SHP77 (cell line): ENCODE measurements at regions not wholly inside any gene's neighbourhood (a gene's known extent, or its start where the extent isn't known, plus 50 kb on each side); places are given as distances from the start of the nearest gene placed in this dataset.

Experiments
- DNase-seq, 2 experiments: peaks; one replicate each; lab custom pipeline; 2025; lab: John Stamatoyannopoulos, UW

- DNase-seq, result no peak
Measured at GRCh38 chr14:56745097-56745496, 65.2 kb downstream of the OTX2 start.

DNA sequence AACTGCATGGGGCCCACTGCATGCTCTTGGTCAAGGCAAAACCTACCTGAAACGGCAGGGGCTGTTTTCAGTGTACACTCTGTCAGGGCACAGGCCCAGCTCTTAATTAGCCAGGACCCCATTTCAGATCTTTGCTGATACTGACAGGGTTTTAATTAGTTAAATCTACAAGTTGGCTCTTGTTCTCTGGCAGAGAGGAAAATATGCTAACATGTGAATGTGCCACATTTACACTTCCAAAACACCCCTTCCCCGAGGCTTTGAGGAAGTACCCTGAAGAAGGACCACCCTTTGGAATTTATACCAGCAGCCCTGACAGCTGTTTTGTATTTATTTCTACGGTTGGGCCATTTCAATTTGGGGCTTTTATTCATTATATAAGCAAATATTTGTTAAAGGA, 66.3 kb downstream of the OTX2 start:
- DNase-seq, result no peak

DNA sequence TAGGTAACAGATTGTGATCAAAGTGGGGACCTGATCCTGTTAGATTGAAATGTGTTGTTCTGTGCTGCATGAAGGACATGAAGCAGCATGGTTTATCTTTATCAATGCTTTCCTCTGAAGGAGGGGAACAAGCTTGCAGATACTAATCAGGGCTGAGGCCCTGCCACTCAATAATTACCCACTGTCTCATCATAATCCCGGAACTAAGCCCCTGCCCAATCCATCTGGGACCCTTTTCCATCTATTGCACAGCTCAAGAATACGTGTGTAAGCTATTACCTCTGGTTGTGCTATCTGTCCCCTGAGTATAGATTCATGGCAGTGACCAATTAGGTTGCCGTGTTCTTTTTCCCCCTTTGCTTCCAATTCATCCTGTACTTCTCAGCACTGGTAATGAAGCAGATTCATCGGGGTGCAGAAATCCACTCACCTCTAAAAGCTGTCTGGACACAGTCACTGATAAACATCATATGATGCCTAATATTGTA, 67.8 kb downstream of the OTX2 start:
- DNase-seq, result no peak

- no peak for DNase-seq
Measured at GRCh38 chr14:56741325-56741724, 69.0 kb downstream of the OTX2 start.

DNA sequence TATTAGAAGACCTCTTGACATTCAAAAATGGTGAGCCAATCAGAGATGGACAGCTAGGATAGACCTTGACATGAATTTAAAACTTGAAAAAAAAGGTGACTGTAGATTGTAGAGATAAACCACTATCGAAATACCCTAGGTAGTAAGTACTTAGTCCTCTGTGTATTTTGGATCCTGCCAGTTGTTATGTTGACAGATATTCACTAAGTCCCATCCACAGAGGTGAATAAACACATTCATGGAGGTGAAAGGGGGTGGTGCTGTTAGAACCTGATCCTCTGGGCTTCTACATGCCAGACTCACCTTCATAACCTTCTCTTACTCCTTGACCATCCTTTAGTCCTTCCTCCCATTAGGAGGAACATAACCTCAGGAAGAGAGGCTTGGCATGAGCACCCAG, 72.3 kb downstream of the OTX2 start:
- no peak for DNase-seq

DNA sequence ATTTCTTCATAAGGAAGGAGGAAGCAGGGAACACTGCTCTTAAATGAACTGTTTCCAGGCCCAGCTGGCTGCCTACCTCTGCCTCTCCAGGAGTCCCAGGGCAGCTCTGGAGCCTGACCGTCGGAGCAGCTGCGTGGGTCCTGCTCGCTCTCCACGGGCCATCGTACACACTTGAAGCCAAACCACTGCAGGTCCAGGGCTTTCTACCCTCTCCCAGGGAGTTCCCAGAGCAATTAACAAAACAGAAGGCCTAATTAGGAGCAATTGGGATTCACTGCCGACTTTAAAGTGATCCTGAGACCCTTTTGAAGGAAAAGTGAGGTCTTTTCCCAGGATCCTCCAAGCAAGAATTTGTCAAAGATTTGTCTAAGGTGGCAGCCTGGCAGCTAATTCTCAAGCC, 76.9 kb downstream of the OTX2 start:
- DNase-seq, result no peak

- DNase-seq, result no peak
Measured at GRCh38 chr14:56731187-56731586, 79.1 kb downstream of the OTX2 start.

DNA sequence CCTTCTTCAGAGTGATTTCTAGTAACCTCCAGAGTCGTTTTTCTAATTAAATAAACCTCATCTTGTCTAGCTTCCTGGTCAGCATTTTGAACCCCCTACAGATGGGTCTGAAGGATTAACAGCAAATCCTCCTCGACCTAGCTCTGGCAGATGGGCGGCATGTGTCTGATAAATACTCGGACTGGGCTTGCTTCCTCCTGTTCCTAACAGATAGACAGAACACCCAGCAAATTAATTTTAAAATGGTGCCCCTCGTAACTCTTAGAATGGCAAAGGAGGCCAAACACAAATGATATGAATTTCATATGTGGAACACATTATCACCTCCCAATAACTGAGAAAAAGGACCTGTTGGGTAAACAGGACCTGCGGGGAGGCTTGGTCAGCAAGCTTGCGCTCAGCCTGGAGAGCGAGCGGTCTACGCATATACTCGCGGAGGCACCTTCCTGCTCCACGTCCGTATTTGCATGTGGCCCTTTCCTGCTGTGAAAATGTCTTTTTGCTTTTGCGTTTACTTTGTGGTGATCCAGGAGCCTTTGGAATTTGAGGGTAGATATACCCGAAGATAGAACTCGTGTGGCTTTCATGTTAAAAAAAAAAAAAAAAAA, 79.6 kb downstream of the OTX2 start:
- DNase-seq, result no peak

GRCh38 chr14:56724013-56724412, 86.3 kb downstream of the OTX2 start:
- DNase-seq, result no peak

DNA sequence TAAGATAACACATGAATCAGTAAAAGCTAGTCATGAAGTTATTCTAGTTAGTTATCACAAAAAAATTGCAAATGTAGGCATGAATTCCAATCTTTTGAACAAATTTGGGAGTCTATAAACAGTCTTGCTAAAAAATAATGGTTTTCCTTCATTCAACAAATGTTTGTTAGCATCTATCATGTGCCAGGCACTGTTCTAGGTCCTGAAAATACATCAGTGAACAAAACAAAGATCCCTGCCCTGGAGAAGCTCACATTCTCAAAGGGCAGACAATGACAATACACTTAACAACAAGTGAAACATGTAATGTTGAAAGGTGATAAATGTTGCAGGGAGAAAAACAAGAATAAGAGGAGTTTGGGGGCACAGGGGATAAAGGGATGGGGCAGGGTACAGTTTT, 86.9 kb downstream of the OTX2 start:
- no peak for DNase-seq

GRCh38 chr14:56720703-56721460, 89.4 kb downstream of the OTX2 start:
- DNase-seq, result no peak

DNA sequence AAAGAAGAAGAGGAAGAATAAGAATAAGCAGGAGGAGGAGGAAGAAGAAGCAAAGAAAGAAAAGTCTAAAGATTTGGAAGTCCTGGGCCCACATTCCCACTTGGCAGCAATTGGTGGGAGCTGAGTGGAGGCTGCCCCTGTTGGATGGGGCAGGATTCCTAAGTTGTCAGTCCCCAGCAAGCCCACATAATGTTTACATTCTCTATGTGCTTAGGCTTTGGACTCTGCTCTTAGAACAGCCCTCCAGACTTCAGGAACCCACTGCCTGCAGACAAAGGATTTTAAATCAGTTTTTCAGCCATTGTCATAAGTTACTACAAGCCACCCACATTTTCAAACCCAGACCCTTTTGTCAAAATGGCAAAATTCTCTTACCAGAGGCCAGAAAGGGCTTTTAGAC, 92.0 kb downstream of the OTX2 start:
- no peak for DNase-seq

DNA sequence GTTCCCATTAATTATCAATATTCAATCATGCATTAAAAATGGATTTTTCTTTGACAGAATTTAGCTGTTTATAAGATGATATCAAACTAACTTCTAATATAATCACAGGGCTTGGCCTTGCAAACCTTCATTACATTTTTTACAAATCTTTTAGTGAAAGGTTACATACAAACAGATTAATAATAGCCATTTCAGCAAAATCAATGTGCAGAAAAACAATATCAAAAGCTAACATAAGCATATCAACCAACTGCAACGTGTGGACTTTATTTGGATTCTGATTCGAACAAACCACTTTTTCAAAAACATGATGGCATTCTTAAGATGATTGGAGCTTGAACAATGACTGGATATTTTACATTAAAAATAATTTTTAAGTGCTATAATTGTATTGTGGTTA, 93.6 kb downstream of the OTX2 start:
- no peak for DNase-seq

- DNase-seq, result no peak
Measured at GRCh38 chr14:56715938-56716337, 94.3 kb downstream of the OTX2 start.

- no peak for DNase-seq
Measured at GRCh38 chr14:56709201-56709600, 101.1 kb downstream of the OTX2 start.

GRCh38 chr14:56708704-56709103, 101.6 kb downstream of the OTX2 start:
- DNase-seq, result no peak

DNA sequence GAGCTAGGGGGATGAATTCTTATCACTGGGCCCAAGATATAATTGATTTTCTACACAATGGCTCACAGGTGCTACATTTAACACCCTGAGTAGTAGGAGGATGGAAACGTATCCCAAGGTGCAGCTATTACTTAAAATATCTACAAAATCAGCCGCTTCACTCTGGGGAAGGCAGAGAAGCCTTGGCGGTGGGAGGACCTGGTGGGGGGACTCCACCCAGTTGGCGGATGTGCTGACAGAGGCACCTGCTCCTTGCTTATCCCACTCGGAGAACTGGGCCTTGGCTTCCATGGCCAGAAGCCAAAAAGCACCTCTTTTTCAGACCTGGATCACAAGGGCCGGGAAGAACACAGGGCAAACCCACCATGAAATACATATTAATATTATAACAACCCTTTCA, 106.3 kb downstream of the OTX2 start:
- DNase-seq, result peak in 1 of 2 experiments; percentile 11

- no peak for DNase-seq
Measured at GRCh38 chr14:56702515-56702914, 107.8 kb downstream of the OTX2 start.
